ENCODE measurements at regions not wholly inside any gene's neighbourhood (a gene's known extent, or its start where the extent isn't known, plus 50 kb on each side); places are given as distances from the start of the nearest gene placed in this dataset.

DNA sequence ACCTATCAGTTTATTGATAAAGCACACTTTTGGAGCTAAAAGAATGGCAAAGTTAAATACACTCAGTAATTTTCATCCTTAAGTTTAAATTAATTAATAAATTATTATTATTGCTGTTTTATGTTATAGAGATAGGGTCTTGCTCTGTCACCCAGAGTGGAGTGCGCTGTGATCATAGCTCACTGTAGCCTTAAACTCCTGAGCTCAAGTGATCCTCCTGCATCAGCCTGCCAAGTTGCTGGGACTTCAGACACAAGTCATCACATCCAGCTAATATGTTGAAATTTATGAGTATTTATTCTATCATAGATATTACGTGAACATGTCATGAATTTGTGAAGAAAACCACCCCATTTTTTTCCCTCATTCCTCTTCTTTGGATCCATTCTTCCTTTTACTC lies 64.2 kb downstream of the GJA1 start:
- Mint-ChIP-seq H3K4me3 (no peak overlapping the region), H3K4me1 (no peaks in the 10 kb centered on the region), H3K9me3 (peaks cover 0 to 6% (median 2%) of the 10 kb centered on the region in 6 donors), H3K27me3 (ENCODE audit: low read depth in 3 of 3) (peaks cover 0 to 2% (median 1%) of the 10 kb centered on the region in 3 donors), H3K27ac (no peak overlapping the region), H3K36me3 (no peaks in the 10 kb centered on the region)
- DNase-seq, result no peak

DNA sequence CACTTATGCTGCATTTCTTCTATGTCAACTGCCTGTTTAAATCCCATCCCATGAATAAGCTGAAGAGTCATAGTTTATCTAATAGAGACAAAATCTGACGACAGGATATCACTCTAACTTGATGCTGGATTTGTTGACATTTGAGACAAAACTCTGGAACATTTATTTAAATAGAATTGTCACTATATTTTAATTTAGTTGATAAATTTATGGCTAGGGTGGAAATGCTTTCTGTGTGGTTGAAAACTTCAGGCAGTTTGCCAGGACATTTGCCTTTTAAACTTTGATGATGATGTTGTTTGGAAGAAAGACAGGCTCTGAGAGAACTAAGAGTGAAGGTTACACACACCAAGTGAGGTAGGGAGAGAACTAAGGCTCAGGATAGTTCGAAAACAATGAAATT lies 68.1 kb downstream of the GJA1 start:
- Mint-ChIP-seq H3K27ac (no peak overlapping the region), H3K4me3 (no peak overlapping the region), H3K4me1 (no peaks in the 10 kb centered on the region), H3K27me3 (ENCODE audit: low read depth in 3 of 3) (peaks cover 0 to 3% (median 1%) of the 10 kb centered on the region in 3 donors), H3K36me3 (no peaks in the 10 kb centered on the region), H3K9me3 (peaks cover 0 to 6% (median 3%) of the 10 kb centered on the region in 6 donors)
- DNase-seq, result no peak

DNA sequence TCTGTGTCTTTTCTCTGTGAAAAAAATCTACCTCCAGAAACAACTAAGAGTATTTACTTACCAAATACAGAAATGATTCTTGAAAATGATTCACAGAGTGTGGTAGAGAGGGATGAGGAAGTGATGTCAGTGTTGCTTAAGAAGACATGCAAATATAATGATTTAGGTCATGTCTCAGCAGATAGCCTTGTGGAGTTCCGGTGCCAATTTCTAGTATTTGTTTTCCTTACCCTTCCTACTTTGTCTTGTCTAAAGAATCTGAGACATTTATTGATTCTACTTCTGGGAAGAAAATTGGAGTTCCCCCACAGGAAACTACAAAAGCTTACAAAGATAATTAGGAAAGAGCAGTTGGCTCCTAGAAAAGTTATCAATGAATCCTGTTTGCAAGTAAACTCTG lies 68.8 kb downstream of the GJA1 start:
- Mint-ChIP-seq H3K9me3 (peaks cover 0 to 6% (median 3%) of the 10 kb centered on the region in 6 donors), H3K4me1 (no peaks in the 10 kb centered on the region), H3K27me3 (ENCODE audit: low read depth in 3 of 3) (peaks cover 0 to 3% (median 1%) of the 10 kb centered on the region in 3 donors), H3K4me3 (no peak overlapping the region), H3K36me3 (no peaks in the 10 kb centered on the region), H3K27ac (no peak overlapping the region)
- DNase-seq, result no peak

DNA sequence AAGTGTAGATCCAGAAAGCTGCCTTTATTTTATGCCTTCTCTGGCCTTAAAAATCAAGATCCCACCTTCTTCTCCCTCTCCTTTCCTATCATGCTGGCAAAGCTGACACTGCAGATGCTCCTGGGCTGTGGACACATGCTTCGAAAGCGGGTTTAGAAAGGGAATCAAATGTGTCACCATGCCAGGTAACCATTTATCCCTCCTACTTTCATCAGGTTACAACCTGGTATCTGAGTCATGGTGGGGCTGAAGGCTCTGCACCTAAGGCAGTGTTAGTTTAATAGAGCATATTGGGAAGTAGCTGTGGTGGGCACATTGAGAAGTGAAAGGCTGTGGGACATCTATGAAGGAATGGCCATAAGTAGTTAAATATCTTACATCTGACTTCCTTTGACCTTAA lies 69.8 kb downstream of the GJA1 start:
- H3K9me3 Mint-ChIP-seq, result peaks cover 0 to 6% (median 2%) of the 10 kb centered on the region in 6 donors
- H3K4me3 Mint-ChIP-seq, result no peak overlapping the region
- H3K36me3 Mint-ChIP-seq, result no peaks in the 10 kb centered on the region
- peaks cover 0 to 3% (median 0%) of the 10 kb centered on the region in 3 donors for H3K27me3 Mint-ChIP-seq (ENCODE audit: low read depth in 3 of 3)
- no peaks in the 10 kb centered on the region for H3K4me1 Mint-ChIP-seq
- DNase-seq, result no peak
- H3K27ac Mint-ChIP-seq, result no peak overlapping the region

DNA sequence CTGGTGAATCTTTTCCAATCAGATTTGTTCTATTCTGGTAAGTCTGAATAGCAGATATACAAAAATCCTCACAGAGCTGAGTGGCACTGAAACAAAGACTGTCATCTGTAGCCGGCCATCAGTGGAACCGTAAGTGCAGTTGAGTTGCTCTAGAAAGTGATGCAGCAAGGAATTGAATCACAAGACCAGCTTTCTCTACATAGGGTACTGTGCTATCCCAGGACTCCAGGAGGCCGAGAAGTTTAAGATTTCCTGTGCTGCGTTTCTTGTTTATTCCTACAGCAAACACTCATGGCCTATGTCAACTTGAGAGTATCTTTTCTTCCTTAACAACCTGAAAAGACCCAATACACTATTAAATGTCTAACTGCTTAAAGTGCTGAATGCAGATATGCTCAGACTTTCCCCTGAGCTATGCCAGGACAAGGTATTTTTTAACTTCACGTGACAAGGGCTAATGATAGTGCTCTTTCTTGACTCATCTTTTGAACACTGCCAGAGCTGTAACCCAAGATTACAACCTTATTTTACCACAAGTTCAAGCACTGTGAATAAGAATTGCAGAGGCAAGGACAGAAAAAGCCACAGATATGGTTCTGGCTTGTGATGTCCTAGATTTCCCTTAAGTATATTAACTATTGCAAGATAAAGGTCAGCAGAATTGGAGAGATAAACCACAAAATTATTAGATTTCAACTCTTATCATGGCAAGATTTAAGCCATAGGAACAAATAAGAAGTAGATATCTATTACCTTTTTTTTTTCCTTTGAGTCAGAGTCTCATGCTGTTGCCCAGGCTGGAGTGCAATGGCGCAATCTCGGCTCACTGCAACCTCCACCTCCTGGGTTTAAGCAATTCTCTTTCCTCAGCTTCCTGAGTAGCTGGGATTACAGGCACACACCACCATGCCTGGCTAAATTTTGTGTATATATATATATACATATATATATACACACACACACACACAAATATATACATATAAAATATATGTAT lies 71.6 kb downstream of the GJA1 start:
- H3K9me3 Mint-ChIP-seq, result peaks cover 0 to 5% (median 0%) of the 10 kb centered on the region in 6 donors
- H3K27ac Mint-ChIP-seq, result no peak overlapping the region
- H3K27me3 Mint-ChIP-seq (ENCODE audit: low read depth in 3 of 3), result peaks cover 0 to 3% (median 0%) of the 10 kb centered on the region in 3 donors
- H3K4me3 Mint-ChIP-seq, result no peak overlapping the region
- H3K36me3 Mint-ChIP-seq, result no peaks in the 10 kb centered on the region
- no peak for DNase-seq
- no peaks in the 10 kb centered on the region for H3K4me1 Mint-ChIP-seq

DNA sequence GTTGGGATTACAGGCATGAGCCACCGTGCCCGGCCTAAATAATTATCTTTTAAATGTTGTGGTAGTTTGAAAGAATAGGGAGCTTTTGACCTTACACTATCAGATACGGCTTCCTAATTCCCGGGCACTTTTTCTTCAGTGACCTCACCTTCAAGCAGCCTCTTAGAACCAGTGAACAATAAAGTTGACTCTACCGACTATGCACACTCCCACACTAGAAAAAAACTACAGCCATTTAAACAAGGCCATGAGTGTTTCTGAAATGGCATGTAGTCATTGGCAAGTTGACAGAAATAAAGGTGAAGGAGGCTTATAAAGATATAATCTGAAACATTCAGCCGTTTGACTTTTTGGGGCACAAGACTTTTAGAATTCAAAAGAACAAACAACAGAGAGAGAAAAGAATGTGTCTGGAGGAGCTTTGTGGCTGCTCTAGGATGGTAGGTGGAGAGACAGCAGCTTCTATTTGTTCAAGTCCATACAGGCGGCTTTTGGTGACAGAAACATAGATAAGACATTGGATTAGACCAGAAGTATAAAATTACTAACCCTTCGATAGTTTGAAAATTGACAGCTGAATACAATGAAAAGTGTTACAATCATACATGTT lies 75.2 kb downstream of the GJA1 start:
- H3K27ac Mint-ChIP-seq, result no peak overlapping the region
- H3K4me3 Mint-ChIP-seq, result no peak overlapping the region
- H3K36me3 Mint-ChIP-seq, result no peaks in the 10 kb centered on the region
- no peaks in the 10 kb centered on the region for H3K4me1 Mint-ChIP-seq
- peaks cover 0 to 1% (median 0%) of the 10 kb centered on the region in 3 donors for H3K27me3 Mint-ChIP-seq (ENCODE audit: low read depth in 3 of 3)
- no peak for DNase-seq
- H3K9me3 Mint-ChIP-seq, result peaks cover 0 to 3% (median 0%) of the 10 kb centered on the region in 6 donors

DNA sequence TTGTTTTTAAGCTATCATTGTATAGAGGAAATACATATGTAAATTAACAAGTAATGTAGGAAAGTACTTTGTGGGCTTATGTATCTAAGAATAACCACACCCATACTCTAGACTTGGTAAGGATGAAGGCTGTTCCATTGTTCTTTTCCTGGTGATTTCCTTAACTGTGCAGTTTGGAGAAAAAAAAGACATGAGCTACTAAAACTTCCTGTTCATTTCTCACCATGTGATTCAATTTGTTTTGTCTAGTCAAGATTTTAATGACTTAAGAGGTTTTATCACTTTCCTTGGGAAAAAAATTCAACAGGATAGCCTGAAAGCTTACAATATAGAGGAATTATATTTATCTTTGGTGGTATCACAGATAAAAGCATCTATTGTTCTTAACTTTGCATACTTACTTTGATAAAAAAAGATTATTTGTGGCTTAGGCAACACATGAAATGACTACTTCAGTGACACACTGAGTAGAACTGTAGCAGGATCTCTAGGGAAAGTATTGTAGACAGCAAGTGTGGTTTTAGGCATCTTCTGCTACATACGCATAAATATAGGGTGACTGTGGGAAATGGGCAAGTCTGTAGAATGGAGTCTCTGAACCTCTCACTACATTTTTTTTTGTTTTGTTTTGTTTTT lies 80.3 kb downstream of the GJA1 start:
- DNase-seq, result no peak
- H3K27me3 Mint-ChIP-seq (ENCODE audit: low read depth in 3 of 3), result peaks cover 0 to 2% (median 0%) of the 10 kb centered on the region in 3 donors
- no peaks in the 10 kb centered on the region for H3K4me1 Mint-ChIP-seq
- no peak overlapping the region for H3K27ac Mint-ChIP-seq
- peaks cover 0 to 3% (median 0%) of the 10 kb centered on the region in 6 donors for H3K9me3 Mint-ChIP-seq
- H3K4me3 Mint-ChIP-seq, result no peak overlapping the region
- no peaks in the 10 kb centered on the region for H3K36me3 Mint-ChIP-seq

DNA sequence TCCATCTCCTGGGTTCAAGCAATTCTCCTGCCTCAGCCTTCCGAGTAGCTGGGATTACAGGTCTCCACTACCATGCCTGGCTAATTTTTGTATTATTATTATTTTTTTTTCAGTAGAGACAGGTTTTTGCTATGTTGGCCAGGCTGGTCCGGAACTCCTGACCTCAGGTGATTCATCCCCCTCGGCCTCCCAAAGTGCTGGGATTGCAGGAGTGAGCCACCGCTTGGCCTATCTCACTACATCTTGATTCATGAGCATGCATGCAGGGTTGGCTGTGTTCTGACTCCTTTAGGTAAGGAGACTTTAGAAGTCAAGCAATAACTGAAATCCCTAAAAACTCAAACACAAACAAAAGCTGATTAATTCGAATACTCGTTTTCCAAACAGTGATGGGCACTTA lies 80.9 kb downstream of the GJA1 start:
- H3K27ac Mint-ChIP-seq, result no peak overlapping the region
- H3K36me3 Mint-ChIP-seq, result no peaks in the 10 kb centered on the region
- H3K4me1 Mint-ChIP-seq, result no peaks in the 10 kb centered on the region
- peaks cover 0 to 2% (median 0%) of the 10 kb centered on the region in 3 donors for H3K27me3 Mint-ChIP-seq (ENCODE audit: low read depth in 3 of 3)
- H3K9me3 Mint-ChIP-seq, result peaks cover 0 to 3% (median 0%) of the 10 kb centered on the region in 6 donors
- no peak for DNase-seq
- H3K4me3 Mint-ChIP-seq, result no peak overlapping the region

DNA sequence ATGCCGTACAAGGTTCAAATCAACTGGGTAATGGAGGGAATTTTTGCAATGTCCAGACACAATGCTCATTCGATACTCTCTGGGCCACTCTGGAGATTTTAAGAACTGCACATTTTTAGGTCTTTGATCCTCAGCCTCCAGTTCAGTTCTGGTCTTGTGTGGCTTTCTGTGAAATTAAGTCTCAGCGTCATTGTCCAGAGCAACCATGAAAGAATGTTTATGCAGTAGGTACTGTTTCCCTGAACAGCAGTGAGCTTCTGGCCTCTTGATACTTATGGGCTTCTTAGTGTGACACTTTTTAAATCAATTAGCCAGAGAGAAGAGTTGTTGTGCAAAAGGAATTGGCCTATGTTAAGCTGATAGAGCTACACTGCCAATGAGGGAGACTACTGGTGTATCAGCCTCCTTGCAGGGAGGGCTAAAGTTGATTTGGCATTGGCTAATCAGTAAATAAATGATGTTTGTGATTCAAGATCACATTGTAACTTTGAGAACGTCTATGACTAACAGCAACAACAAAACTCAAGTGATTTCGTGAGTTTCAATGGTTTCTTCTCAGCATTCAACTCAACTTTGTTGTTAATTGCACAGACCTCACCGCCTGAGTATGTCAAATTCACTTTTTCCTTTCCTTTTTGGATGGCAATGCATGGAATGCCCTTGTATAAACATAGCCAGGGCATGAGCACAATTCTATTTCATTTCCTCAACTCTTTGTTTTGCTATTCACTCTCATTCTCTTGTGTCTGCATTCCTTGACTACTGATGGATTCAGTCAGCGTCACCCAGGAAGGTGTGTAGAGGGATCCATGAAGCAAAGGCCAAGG lies 85.1 kb downstream of the GJA1 start:
- H3K4me1 Mint-ChIP-seq, result no peaks in the 10 kb centered on the region
- H3K27ac Mint-ChIP-seq, result no peak overlapping the region
- DNase-seq, result no peak
- no peaks in the 10 kb centered on the region for H3K36me3 Mint-ChIP-seq
- no peak overlapping the region for H3K4me3 Mint-ChIP-seq
- no peaks in the 10 kb centered on the region for H3K9me3 Mint-ChIP-seq
- peaks cover 0 to 2% (median 0%) of the 10 kb centered on the region in 3 donors for H3K27me3 Mint-ChIP-seq (ENCODE audit: low read depth in 3 of 3)

DNA sequence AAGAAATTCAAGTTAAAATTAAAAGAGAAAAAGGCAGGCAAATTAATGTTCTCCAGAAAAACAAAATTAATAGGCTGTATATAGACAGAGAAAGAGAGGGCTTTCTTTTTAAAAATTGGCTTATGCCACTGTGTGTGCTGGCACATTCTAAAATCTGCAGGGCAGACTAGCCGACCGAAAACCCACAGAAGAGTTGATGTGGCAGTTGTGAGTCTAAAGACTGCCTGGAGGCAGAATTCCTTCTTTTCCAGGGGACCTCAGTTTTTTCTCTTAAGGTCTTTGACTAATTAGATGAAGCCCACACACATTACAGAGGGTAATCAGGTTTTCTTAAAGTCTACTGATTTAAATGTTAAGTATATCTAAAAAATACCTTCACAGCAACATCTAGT lies 85.7 kb downstream of the GJA1 start:
- Mint-ChIP-seq H3K4me3 (no peak overlapping the region), H3K27me3 (ENCODE audit: low read depth in 3 of 3) (peaks cover 0 to 2% (median 0%) of the 10 kb centered on the region in 3 donors), H3K9me3 (no peaks in the 10 kb centered on the region), H3K36me3 (no peaks in the 10 kb centered on the region), H3K4me1 (no peaks in the 10 kb centered on the region), H3K27ac (no peak overlapping the region)
- no peak for DNase-seq

DNA sequence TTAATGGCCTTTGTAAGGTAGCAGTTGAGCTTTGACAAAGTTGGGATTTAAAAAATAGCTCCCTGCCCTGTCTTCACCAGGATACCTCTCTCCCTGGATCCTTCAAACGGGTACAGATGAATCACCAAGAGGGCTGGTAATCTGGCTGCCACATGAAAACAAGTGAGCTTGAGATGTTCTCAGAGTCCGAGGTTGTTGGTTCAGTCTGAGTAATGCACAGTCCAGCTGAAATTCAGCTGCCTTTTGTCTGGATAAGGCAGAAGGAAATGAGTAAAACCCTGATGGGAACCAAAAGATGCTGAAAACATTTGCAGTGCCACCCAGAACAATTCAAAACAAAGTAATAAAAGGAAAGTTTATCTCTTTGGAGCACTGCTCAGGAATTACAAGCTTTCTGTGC lies 86.8 kb downstream of the GJA1 start:
- Mint-ChIP-seq H3K36me3 (no peaks in the 10 kb centered on the region), H3K27ac (no peak overlapping the region), H3K9me3 (no peaks in the 10 kb centered on the region), H3K4me1 (no peaks in the 10 kb centered on the region), H3K4me3 (no peak overlapping the region), H3K27me3 (ENCODE audit: low read depth in 3 of 3) (no peaks in the 10 kb centered on the region)
- no peak for DNase-seq

DNA sequence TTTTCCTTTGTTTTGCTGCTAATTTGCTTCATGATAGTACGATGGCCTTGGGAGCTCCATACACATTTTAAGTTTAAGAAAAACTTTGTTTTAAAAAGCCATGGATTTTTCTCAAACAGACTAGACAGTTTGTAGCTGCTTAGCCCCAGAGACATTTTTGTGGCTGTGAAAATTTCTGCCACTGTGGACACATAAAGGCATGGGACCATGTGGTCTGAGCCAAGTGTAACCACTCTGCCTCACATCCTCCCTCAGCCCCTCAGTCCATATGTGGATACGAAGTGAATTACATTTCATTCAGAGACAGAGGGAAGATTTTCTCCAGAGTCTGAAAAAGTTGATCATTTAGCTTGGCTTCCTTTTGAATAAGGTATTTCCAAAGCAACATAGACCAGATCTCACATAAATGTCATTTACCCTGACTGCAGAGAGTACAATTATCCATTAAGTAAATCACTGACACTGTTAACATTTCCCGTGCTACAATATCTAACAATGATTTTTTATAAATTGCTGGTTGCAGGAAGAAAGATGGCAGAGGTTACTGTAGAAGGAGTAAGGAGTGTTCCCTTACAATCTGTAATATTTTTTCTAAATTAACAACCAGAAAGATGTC lies 87.4 kb downstream of the GJA1 start:
- no peak overlapping the region for H3K4me3 Mint-ChIP-seq
- H3K36me3 Mint-ChIP-seq, result no peaks in the 10 kb centered on the region
- H3K27ac Mint-ChIP-seq, result no peak overlapping the region
- no peaks in the 10 kb centered on the region for H3K9me3 Mint-ChIP-seq
- DNase-seq, result no peak
- no peaks in the 10 kb centered on the region for H3K27me3 Mint-ChIP-seq (ENCODE audit: low read depth in 3 of 3)
- no peaks in the 10 kb centered on the region for H3K4me1 Mint-ChIP-seq

DNA sequence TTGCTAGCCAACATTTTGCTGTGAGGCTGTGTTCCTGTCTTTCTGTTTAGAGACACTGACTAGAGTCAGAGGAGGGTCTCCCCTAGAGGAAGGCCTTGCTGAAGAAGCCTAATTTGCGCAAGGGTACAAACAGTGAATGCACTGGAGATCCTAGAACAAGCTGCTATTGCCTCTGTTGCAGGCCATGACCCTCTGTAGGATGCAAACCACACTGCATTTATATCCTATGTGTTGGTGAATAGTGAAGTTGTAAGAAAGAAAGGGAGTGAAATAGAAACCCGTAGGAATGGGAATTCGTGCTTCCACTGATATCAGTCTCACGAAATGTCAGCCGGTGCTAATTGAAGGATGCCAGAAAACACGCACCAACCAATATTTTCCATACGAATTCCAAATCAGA lies 88.2 kb downstream of the GJA1 start:
- Mint-ChIP-seq H3K4me3 (no peak overlapping the region), H3K4me1 (no peaks in the 10 kb centered on the region), H3K27ac (no peak overlapping the region), H3K9me3 (no peaks in the 10 kb centered on the region), H3K36me3 (no peaks in the 10 kb centered on the region), H3K27me3 (ENCODE audit: low read depth in 3 of 3) (no peaks in the 10 kb centered on the region)
- DNase-seq, result no peak

All from immature natural killer cell (primary cell).